ENCODE measurements at regions not wholly inside any gene's neighbourhood (a gene's known extent, or its start where the extent isn't known, plus 50 kb on each side); places are given as distances from the start of the nearest gene placed in this dataset.

DNA sequence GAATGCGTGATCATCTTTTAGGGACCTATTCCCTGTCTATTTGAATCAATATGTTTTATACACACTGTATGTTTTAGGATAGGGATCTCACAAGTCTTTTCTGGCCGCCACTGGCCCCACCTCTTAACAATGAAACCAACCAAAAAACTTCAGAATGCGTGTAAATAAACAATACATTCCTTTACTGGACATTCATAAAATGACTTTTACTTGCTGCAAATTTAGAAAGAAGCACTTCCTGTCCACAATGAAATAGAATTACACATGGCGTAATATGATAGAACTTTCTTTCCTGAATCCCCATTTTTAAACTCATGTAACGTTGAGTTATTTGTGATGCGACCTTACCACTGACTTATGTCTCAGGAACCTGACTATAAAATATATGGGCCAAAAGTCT, 233.6 kb downstream of the SLITRK6 start:
- TF ChIP-seq, protein P1, sequence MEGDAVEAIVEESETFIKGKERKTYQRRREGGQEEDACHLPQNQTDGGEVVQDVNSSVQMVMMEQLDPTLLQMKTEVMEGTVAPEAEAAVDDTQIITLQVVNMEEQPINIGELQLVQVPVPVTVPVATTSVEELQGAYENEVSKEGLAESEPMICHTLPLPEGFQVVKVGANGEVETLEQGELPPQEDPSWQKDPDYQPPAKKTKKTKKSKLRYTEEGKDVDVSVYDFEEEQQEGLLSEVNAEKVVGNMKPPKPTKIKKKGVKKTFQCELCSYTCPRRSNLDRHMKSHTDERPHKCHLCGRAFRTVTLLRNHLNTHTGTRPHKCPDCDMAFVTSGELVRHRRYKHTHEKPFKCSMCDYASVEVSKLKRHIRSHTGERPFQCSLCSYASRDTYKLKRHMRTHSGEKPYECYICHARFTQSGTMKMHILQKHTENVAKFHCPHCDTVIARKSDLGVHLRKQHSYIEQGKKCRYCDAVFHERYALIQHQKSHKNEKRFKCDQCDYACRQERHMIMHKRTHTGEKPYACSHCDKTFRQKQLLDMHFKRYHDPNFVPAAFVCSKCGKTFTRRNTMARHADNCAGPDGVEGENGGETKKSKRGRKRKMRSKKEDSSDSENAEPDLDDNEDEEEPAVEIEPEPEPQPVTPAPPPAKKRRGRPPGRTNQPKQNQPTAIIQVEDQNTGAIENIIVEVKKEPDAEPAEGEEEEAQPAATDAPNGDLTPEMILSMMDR (conservative IDR thresholded peaks at IDR 0.05; ENCODE audit: low read depth, low read length) = no peak
- TF ChIP-seq RAD21 (IDR thresholded peaks at IDR 0.05; ENCODE audit: low read length) = no peak
- TF ChIP-seq, protein P2, sequence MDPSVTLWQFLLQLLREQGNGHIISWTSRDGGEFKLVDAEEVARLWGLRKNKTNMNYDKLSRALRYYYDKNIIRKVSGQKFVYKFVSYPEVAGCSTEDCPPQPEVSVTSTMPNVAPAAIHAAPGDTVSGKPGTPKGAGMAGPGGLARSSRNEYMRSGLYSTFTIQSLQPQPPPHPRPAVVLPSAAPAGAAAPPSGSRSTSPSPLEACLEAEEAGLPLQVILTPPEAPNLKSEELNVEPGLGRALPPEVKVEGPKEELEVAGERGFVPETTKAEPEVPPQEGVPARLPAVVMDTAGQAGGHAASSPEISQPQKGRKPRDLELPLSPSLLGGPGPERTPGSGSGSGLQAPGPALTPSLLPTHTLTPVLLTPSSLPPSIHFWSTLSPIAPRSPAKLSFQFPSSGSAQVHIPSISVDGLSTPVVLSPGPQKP (IDR thresholded peaks at IDR 0.05; ENCODE audit: borderline replicate concordance, low read depth, low read length) = no peak
- no peak for TF ChIP-seq RCOR1 (IDR thresholded peaks at IDR 0.05; ENCODE audit: insufficient replicate concordance, low read length)
- TF ChIP-seq NFE2L2 (IDR thresholded peaks at IDR 0.05; ENCODE audit: low read depth, low read length) = no peak
- TF ChIP-seq POLR2A (IDR thresholded peaks at IDR 0.05; ENCODE audit: low read depth, low read length) = no peak
- TF ChIP-seq, protein P3, sequence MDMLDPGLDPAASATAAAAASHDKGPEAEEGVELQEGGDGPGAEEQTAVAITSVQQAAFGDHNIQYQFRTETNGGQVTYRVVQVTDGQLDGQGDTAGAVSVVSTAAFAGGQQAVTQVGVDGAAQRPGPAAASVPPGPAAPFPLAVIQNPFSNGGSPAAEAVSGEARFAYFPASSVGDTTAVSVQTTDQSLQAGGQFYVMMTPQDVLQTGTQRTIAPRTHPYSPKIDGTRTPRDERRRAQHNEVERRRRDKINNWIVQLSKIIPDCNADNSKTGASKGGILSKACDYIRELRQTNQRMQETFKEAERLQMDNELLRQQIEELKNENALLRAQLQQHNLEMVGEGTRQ (IDR thresholded peaks at IDR 0.05; ENCODE audit: low read depth, low read length) = no peak
- TF ChIP-seq CEBPB (IDR thresholded peaks at IDR 0.05; ENCODE audit: low read depth, low read length) = no peak

All from IMR-90 (cell line).